HCT116 (cell line): ENCODE measurements at regions not wholly inside any gene's neighbourhood (a gene's known extent, or its start where the extent isn't known, plus 50 kb on each side); places are given as distances from the start of the nearest gene placed in this dataset.

Experiments
- ATAC-seq: fragments of 200-7000 bp; cut with Tn5 transposase; 2 replicates; pipeline ENCODE4 v1.9.1; 2020; ENCODE audit warnings: mild to moderate bottlenecking, moderate library complexity
- BruUV-seq: library from RNA; stranded (reverse); fragments of 400-500 nt; replicated peaks from 2 replicates; lab custom pipeline; 2021; lab: Mats Ljungman, UMichigan
- CTCF ChIA-PET: fragments of 300-600 bp; sonication (Branson Sonifier 250); formaldehyde crosslinking; loops from one replicate; lab custom pipeline; 2021; ENCODE audit warnings: antibody characterized with exemption; lab: Charles Lee
- POLR2A ChIA-PET: fragments of 300-600, 350-600 bp; sonication (Branson Sonifier 250); formaldehyde crosslinking; loops from one replicate; lab custom pipeline; 2021; ENCODE audit warnings: antibody characterized with exemption; lab: Charles Lee
- RAD21 ChIA-PET, 2 experiments: fragments of 300-600 bp; sonication (Branson Sonifier 250); formaldehyde crosslinking; loops; one replicate each; lab custom pipeline; 2023; ENCODE audit warnings: low total read pairs in 2 of 2; ENCODE audit not compliant: uncharacterized antibody in 2 of 2, unreplicated experiment in 2 of 2, low non-redundant PET in 1 of 2; lab: Charles Lee
- DNase-seq: peaks from one replicate; pipeline ENCODE4 v3.0.0-alpha.2; 2010; ENCODE audit warnings: low read depth, low spot score
- H2AFZ ChIP-seq: fragments of 200-600 bp; shearing (Covaris generic), sonication (generic); 2 replicates; pipeline ENCODE4 v1.6.1; 2017; ENCODE audit warnings: low read depth, mixed run types, mixed read lengths, antibody characterized with exemption, low read length; ENCODE audit not compliant: poor library complexity, severe bottlenecking
- H3K27ac ChIP-seq: 2 replicates; pipeline ENCODE4 v1.5.1; 2012; ENCODE audit warnings: low read depth, low read length
- H3K27me3 ChIP-seq: fragments of 200-600 bp; sonication (generic); 2 replicates; pipeline ENCODE4 v1.6.1; 2016; ENCODE audit warnings: mixed run types, low read length, mixed read lengths; ENCODE audit not compliant: insufficient read depth
- H3K36me3 ChIP-seq, 2 experiments: fragments of 200-500 bp in 1 of 2; fragments of 200-600 bp in 1 of 2; sonication (Bioruptor generic) in 1 of 2; sonication (generic) in 1 of 2; 2 replicates each; pipeline versions ENCODE4 v1.5.1 to v1.6.1; 2014 to 2016; ENCODE audit warnings: low read length in 2 of 2, inconsistent platforms in 1 of 2, mixed read lengths in 1 of 2, mixed run types in 1 of 2; ENCODE audit not compliant: insufficient read depth in 2 of 2, control insufficient read depth in 1 of 2
- H3K4me1 ChIP-seq, 2 experiments: fragments of 200-600 bp in 1 of 2; sonication (generic) in 1 of 2; 2 replicates each; pipeline versions ENCODE4 v1.5.1 to v1.6.1; 2012 to 2017; ENCODE audit warnings: low read length in 2 of 2, inconsistent platforms in 1 of 2, mild to moderate bottlenecking in 1 of 2, mixed read lengths in 1 of 2, mixed run types in 1 of 2, moderate library complexity in 1 of 2; ENCODE audit not compliant: insufficient read depth in 2 of 2, control insufficient read depth in 1 of 2
- H3K4me2 ChIP-seq: fragments of 200-600 bp; sonication (generic); 2 replicates; pipeline ENCODE4 v1.6.1; 2017; ENCODE audit warnings: mixed run types, low read length, mixed read lengths
- H3K4me3 ChIP-seq, 2 experiments: fragments of 200-600 bp in 1 of 2; sonication (generic) in 1 of 2; replicated peaks in 1 of 2; 2 replicates each; pipeline ENCODE4 v1.5.1; 2011 to 2016; ENCODE audit warnings: low read length in 2 of 2, control low read depth in 1 of 2, low read depth in 1 of 2, mild to moderate bottlenecking in 1 of 2, mixed read lengths in 1 of 2, mixed run types in 1 of 2
- H3K79me2 ChIP-seq: fragments of 200-600 bp; sonication (generic); 2 replicates; pipeline ENCODE4 v1.6.1; 2017; ENCODE audit warnings: mild to moderate bottlenecking, mixed run types, low read length, moderate library complexity, mixed read lengths; ENCODE audit not compliant: insufficient read depth
- H3K9ac ChIP-seq: fragments of 200-600 bp; sonication (generic); 2 replicates; pipeline ENCODE4 v1.6.1; 2016; ENCODE audit warnings: low read length, mixed read lengths
- H3K9me2 ChIP-seq: fragments of 200-600 bp; sonication (generic), shearing (Covaris generic); 2 replicates; pipeline ENCODE4 v1.6.1; 2017; ENCODE audit warnings: mixed run types, mild to moderate bottlenecking, moderate library complexity; ENCODE audit not compliant: insufficient read depth
- H3K9me3 ChIP-seq, 2 experiments: fragments of 200-500 bp in 1 of 2; fragments of 200-600 bp in 1 of 2; sonication (Bioruptor generic) in 1 of 2; sonication (generic) in 1 of 2; 2 replicates each; pipeline ENCODE4 v1.6.1; 2014 to 2017; ENCODE audit warnings: low read length in 2 of 2, mixed read lengths in 2 of 2, inconsistent platforms in 1 of 2, low read depth in 1 of 2, mild to moderate bottlenecking in 1 of 2, mixed run types in 1 of 2, moderate library complexity in 1 of 2; ENCODE audit not compliant: control insufficient read depth in 1 of 2, insufficient read depth in 1 of 2
- H4K20me1 ChIP-seq: fragments of 200-600 bp; sonication (generic), shearing (Covaris generic); 2 replicates; pipeline ENCODE4 v1.6.1; 2017; ENCODE audit warnings: mixed run types, mild to moderate bottlenecking, moderate library complexity; ENCODE audit not compliant: insufficient read depth
- ATF3 ChIP-seq: IDR thresholded peaks from 2 replicates; pipeline ENCODE4 v1.6.1; 2012
- CBX3 ChIP-seq: IDR thresholded peaks from 2 replicates; pipeline ENCODE4 v1.6.1; 2012; ENCODE audit warnings: low read depth
- CEBPB ChIP-seq: IDR thresholded peaks from 2 replicates; pipeline ENCODE4 v1.6.1; 2012; ENCODE audit warnings: low read depth
- EGR1 ChIP-seq: IDR thresholded peaks from 2 replicates; pipeline ENCODE4 v1.6.1; 2012; ENCODE audit warnings: low read depth
- ELF1 ChIP-seq: IDR thresholded peaks from 2 replicates; pipeline ENCODE4 v1.6.1; 2012; ENCODE audit warnings: low read depth, borderline replicate concordance
- EZH2 ChIP-seq: fragments of 200-600 bp; sonication (generic); IDR thresholded peaks from 2 replicates; pipeline ENCODE4 v1.6.1; 2017; ENCODE audit warnings: antibody characterized with exemption, mixed run types
- EZH2phosphoT487 ChIP-seq: fragments of 200-600 bp; IDR thresholded peaks from 2 replicates; pipeline ENCODE4 v1.6.1; 2018; ENCODE audit warnings: antibody characterized with exemption, borderline replicate concordance
- FOSL1 ChIP-seq: IDR thresholded peaks from 2 replicates; pipeline ENCODE4 v1.6.1; 2012; ENCODE audit warnings: low read depth
- JUND ChIP-seq: IDR thresholded peaks from 2 replicates; pipeline ENCODE4 v1.6.1; 2012
- POLR2A ChIP-seq: IDR thresholded peaks from 2 replicates; pipeline ENCODE4 v1.7.0; 2011; ENCODE audit warnings: borderline replicate concordance; ENCODE audit not compliant: insufficient read depth, insufficient read length; ENCODE audit errors: extremely low read depth
- POLR2AphosphoS5 ChIP-seq: IDR thresholded peaks from 2 replicates; pipeline ENCODE4 v1.6.1; 2011; ENCODE audit warnings: mild to moderate bottlenecking, low read depth, low read length, moderate library complexity
- RAD21 ChIP-seq: IDR thresholded peaks from 2 replicates; pipeline ENCODE4 v1.6.1; 2012; ENCODE audit warnings: low read depth, mild to moderate bottlenecking
- SRF ChIP-seq: IDR thresholded peaks from 2 replicates; pipeline ENCODE4 v1.6.1; 2012; ENCODE audit warnings: low read depth
- ZBTB33 ChIP-seq: IDR thresholded peaks from 2 replicates; pipeline ENCODE4 v1.6.1; 2011; ENCODE audit warnings: mild to moderate bottlenecking, low read length, moderate library complexity; ENCODE audit not compliant: insufficient replicate concordance; ENCODE audit errors: extremely low read depth
- ZNF274 ChIP-seq: fragments of 200-500 bp; sonication (Bioruptor generic); IDR thresholded peaks from 2 replicates; pipeline ENCODE4 v1.6.1; 2014; ENCODE audit warnings: mild to moderate bottlenecking, low read depth, low read length, inconsistent platforms
- intact Hi-C: fragments of 100-400 bp; cut with micrococcal nuclease; formaldehyde crosslinking; loops from 2 replicates; pipeline ENCODE4 v1.10.0; 2022

- RAD21 ChIA-PET: no interaction called here
- no peaks in the 10 kb centered on the region for H3K79me2 ChIP-seq
- TF ChIP-seq JUND (no peak), CBX3 (no peak), EZH2 (no peak)
- no peak overlapping the region for H3K4me2 ChIP-seq
- no peak for DNase-seq
- H4K20me1 ChIP-seq: no peaks in the 10 kb centered on the region
- ATAC-seq: no peak
- H3K4me3 ChIP-seq: no peak overlapping the region
- H3K36me3 ChIP-seq: no peaks in the 10 kb centered on the region
- CTCF ChIA-PET: no interaction called here
- no peak overlapping the region for H3K9ac ChIP-seq
- no peaks in the 10 kb centered on the region for H3K9me2 ChIP-seq
- peaks cover 59% of the 10 kb centered on the region for H3K27me3 ChIP-seq
- POLR2A ChIA-PET: no interaction called here
- intact Hi-C loops: no loop called here
- H2AFZ ChIP-seq: no peak overlapping the region
- no peaks in the 10 kb centered on the region; a peak in 1 of 4 replicates for H3K9me3 ChIP-seq
- H3K4me1 ChIP-seq: no peaks in the 10 kb centered on the region
- H3K27ac ChIP-seq: no peak overlapping the region
- BruUV-seq: no TSS peak
These were observed 182.2 kb downstream of the RPLP1 start for GRCh38 chr15:69634860-69635259.

GRCh38 chr15:69636169-69636915 is 183.7 kb downstream of the RPLP1 start:
- Histone ChIP-seq H4K20me1 (no peaks in the 10 kb centered on the region), H3K4me3 (no peak overlapping the region), H3K27me3 (peaks cover 56% of the 10 kb centered on the region), H3K9me3 (no peaks in the 10 kb centered on the region; a peak in 1 of 4 replicates), H3K36me3 (no peaks in the 10 kb centered on the region), H3K9me2 (no peaks in the 10 kb centered on the region), H3K4me1 (no peaks in the 10 kb centered on the region), H3K27ac (no peak overlapping the region), H3K4me2 (no peak overlapping the region), H2AFZ (no peak overlapping the region), H3K9ac (no peak overlapping the region), H3K79me2 (no peaks in the 10 kb centered on the region)
- intact Hi-C loops: no loop called here
- DNase-seq (no peak), ATAC-seq (no peak)
- no peak for TF ChIP-seq ELF1
- no peak for TF ChIP-seq EZH2
- no peak for TF ChIP-seq CEBPB
- TF ChIP-seq POLR2AphosphoS5: no peak
- no peak for TF ChIP-seq ZNF274
- TF ChIP-seq JUND: no peak
- TF ChIP-seq EZH2phosphoT487: no peak
- TF ChIP-seq SRF: no peak
- no peak for TF ChIP-seq POLR2A
- TF ChIP-seq FOSL1: no peak
- no peak for TF ChIP-seq ATF3
- no peak for TF ChIP-seq EGR1
- no peak for TF ChIP-seq ZBTB33
- TF ChIP-seq RAD21: no peak
- no TSS peak for BruUV-seq
- CTCF ChIA-PET: no interaction called here
- RAD21 ChIA-PET: no interaction called here
- POLR2A ChIA-PET: no interaction called here
